ENCODE measurements at regions not wholly inside any gene's neighbourhood (a gene's known extent, or its start where the extent isn't known, plus 50 kb on each side); places are given as distances from the start of the nearest gene placed in this dataset.

DNA sequence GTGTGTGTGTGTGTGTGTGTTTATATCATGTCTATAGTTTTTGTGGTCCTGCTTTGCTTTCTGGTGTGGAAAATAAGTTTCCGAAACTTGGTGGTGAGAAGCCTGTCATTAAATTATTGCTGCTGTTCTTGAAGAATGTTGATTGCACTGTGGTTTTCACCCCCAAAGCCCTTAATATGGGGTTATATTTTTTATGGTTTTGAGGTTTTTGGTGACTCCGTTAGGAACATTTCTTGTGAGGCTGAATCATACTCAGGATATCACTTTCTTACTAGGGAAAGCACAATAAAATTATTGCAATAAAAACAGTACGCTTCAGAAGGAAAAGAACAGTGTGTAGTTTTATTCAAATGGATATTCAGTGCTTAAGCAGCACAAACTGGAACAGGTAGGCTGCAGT is 539.1 kb upstream of the MAGEB18 start:
- in situ Hi-C loops (cut with MboI; ENCODE audit: low sequenced_read_pairs), result no loop called here
- Histone ChIP-seq H2AK9ac (replicated peaks; ENCODE audit: low read depth, low read length, poor library complexity) (no peak overlapping the region), H3K79me1 (ENCODE audit: low read depth in 1 of 2, low read length in 2 of 2) (no peaks in the 10 kb centered on the region), H3K27me3 (ENCODE audit: control insufficient read depth, insufficient read depth, low read length) (no peaks in the 10 kb centered on the region), H2BK15ac (ENCODE audit: low read depth, low read length) (no peak overlapping the region), H4K8ac (ENCODE audit: low read depth in 2 of 2, low read length in 2 of 2) (no peak overlapping the region), H3K9me3 (ENCODE audit: control insufficient read depth, insufficient read depth, low read length) (no peaks in the 10 kb centered on the region), H3K18ac (ENCODE audit: low read depth, low read length) (no peak overlapping the region), H4K20me1 (ENCODE audit: insufficient read depth, low read length) (no peaks in the 10 kb centered on the region), H3K4me3 (ENCODE audit: insufficient read depth, low read depth, low read length) (no peak overlapping the region), H2AK5ac (ENCODE audit: low read depth, low read length) (no peak overlapping the region), H2AFZ (replicated peaks; ENCODE audit: low read length, poor library complexity) (no peak overlapping the region), H3K23ac (ENCODE audit: low read depth, low read length) (no peak overlapping the region), H4K91ac (ENCODE audit: insufficient read depth, low read depth, low read length) (no peak overlapping the region), H3K9me1 (ENCODE audit: insufficient read depth, low read length) (no peaks in the 10 kb centered on the region), H3K4ac (ENCODE audit: low read depth, low read length) (no peak overlapping the region), H3K56ac (ENCODE audit: extremely low read depth, insufficient read depth, low read length) (no peak overlapping the region), H3K27ac (ENCODE audit: insufficient read depth, low read length) (no peak overlapping the region), H3K4me2 (ENCODE audit: low read depth, low read length) (no peak overlapping the region), H2BK5ac (ENCODE audit: low read depth, low read length, poor library complexity, severe bottlenecking) (no peak overlapping the region), H3K9ac (ENCODE audit: low read depth, low read length) (no peak overlapping the region), H2BK20ac (ENCODE audit: low read depth, low read length) (no peak overlapping the region), H3K36me3 (ENCODE audit: control insufficient read depth, insufficient read depth, low read length) (no peaks in the 10 kb centered on the region), H4K5ac (ENCODE audit: low read depth, low read length) (no peak overlapping the region), H3K14ac (replicated peaks; ENCODE audit: low read depth, low read length) (no peak overlapping the region), H3K4me1 (ENCODE audit: control insufficient read depth, insufficient read depth, low read length) (no peaks in the 10 kb centered on the region), H2BK120ac (ENCODE audit: low read depth, low read length) (no peak overlapping the region)
- no peak for DNase-seq
- CTCF ChIA-PET, result no interaction called here
- intact Hi-C loops (cut with micrococcal nuclease), result no loop called here
- WGBS, 2 experiments (ENCODE audit: extremely low coverage in 2 of 2, insufficient read length in 1 of 2), result no CpG with 5 or more reads among the region's 3 CpGs
- POLR2A ChIA-PET (ENCODE audit: unreplicated experiment), result no interaction called here
- no peak for ATAC-seq (ENCODE audit: low read depth)
- dilution Hi-C loops (cut with HindIII; ENCODE audit: low sequenced_read_pairs, unreplicated experiment), result no loop called here
- TF ChIP-seq SMC3 (IDR thresholded peaks at IDR 0.05; ENCODE audit: low read depth, low read length) (no peak), NFE2L2 (IDR thresholded peaks at IDR 0.05; ENCODE audit: low read depth, low read length) (no peak), RAD21 (IDR thresholded peaks at IDR 0.05; ENCODE audit: low read length) (no peak), MXI1 (IDR thresholded peaks at IDR 0.05; ENCODE audit: borderline replicate concordance, low read depth, low read length) (no peak), MAZ (IDR thresholded peaks at IDR 0.05; ENCODE audit: borderline replicate concordance, low read depth, low read length) (no peak), MAFK (IDR thresholded peaks at IDR 0.05; ENCODE audit: low read depth, low read length) (no peak), POLR2A (IDR thresholded peaks at IDR 0.05; ENCODE audit: low read depth, low read length) (no peak), RFX5 (IDR thresholded peaks at IDR 0.05; ENCODE audit: low read depth, low read length) (no peak), CEBPB (IDR thresholded peaks at IDR 0.05; ENCODE audit: low read depth, low read length) (no peak)
- TF ChIP-seq, protein P1, sequence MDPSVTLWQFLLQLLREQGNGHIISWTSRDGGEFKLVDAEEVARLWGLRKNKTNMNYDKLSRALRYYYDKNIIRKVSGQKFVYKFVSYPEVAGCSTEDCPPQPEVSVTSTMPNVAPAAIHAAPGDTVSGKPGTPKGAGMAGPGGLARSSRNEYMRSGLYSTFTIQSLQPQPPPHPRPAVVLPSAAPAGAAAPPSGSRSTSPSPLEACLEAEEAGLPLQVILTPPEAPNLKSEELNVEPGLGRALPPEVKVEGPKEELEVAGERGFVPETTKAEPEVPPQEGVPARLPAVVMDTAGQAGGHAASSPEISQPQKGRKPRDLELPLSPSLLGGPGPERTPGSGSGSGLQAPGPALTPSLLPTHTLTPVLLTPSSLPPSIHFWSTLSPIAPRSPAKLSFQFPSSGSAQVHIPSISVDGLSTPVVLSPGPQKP (IDR thresholded peaks at IDR 0.05; ENCODE audit: borderline replicate concordance, low read depth, low read length), result no peak
- BruUV-seq (replicated peaks), result no TSS peak

Data from IMR-90 (cell line).